ENCODE measurements at regions not wholly inside any gene's neighbourhood (a gene's known extent, or its start where the extent isn't known, plus 50 kb on each side); places are given as distances from the start of the nearest gene placed in this dataset.
A peak's percentile ranks its signal among the peaks of the same experiment; 100 is the strongest.

GRCh38 chr2:200147371-200147770 lies 159.1 kb upstream of the SPATS2L start:
- Histone ChIP-seq H3K36me3 (no peaks in the 10 kb centered on the region), H3K4me1 (ENCODE audit: low read depth) (no peaks in the 10 kb centered on the region), H3K27me3 (no peaks in the 10 kb centered on the region), H3K9me3 (ENCODE audit: low read depth) (no peaks in the 10 kb centered on the region), H3K27ac (no peak overlapping the region), H3K4me3 (no peak overlapping the region)
- no peak for TF ChIP-seq CTCF (IDR thresholded peaks at IDR 0.05; ENCODE audit: low read depth, low read length)
- DNase-seq (ENCODE audit: low read depth in 1 of 2, low spot score in 1 of 2) = no peak

DNA sequence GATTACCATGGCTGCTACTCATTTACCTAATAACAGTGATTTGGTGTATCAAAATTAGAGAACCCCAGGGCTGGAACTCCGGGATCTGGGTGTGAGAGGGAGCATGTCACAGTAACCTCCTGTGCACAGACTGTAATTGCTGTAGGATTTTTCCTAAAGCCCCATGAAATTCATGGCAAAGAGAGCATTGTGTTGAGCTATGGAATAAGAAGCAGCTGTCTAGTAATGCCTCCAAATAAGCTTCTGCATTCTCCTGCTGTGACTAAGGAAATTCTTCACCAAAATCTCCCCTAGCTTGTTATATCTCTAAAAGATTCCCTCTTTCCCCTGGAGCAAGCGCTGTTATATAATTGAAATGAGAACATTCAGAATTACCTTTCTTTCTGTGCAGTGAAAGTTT lies 158.1 kb upstream of the SPATS2L start:
- H3K27ac ChIP-seq = no peak overlapping the region
- H3K27me3 ChIP-seq = no peaks in the 10 kb centered on the region
- no peak overlapping the region for H3K4me3 ChIP-seq
- H3K4me1 ChIP-seq (ENCODE audit: low read depth) = no peaks in the 10 kb centered on the region
- no peaks in the 10 kb centered on the region for H3K9me3 ChIP-seq (ENCODE audit: low read depth)
- no peak for TF ChIP-seq CTCF (IDR thresholded peaks at IDR 0.05; ENCODE audit: low read depth, low read length)
- no peak for DNase-seq (ENCODE audit: low read depth in 1 of 2, low spot score in 1 of 2)
- no peaks in the 10 kb centered on the region for H3K36me3 ChIP-seq

GRCh38 chr2:200150411-200151086 lies 155.9 kb upstream of the SPATS2L start:
- DNase-seq (ENCODE audit: low read depth in 1 of 2, low spot score in 1 of 2) = no peak
- no peak overlapping the region for H3K4me3 ChIP-seq
- no peak overlapping the region for H3K27ac ChIP-seq
- no peak for TF ChIP-seq CTCF (IDR thresholded peaks at IDR 0.05; ENCODE audit: low read depth, low read length)
- H3K36me3 ChIP-seq = no peaks in the 10 kb centered on the region
- no peaks in the 10 kb centered on the region for H3K4me1 ChIP-seq (ENCODE audit: low read depth)
- H3K27me3 ChIP-seq = no peaks in the 10 kb centered on the region
- no peaks in the 10 kb centered on the region for H3K9me3 ChIP-seq (ENCODE audit: low read depth)

GRCh38 chr2:200155652-200156051 lies 150.8 kb upstream of the SPATS2L start:
- no peak for TF ChIP-seq CTCF (IDR thresholded peaks at IDR 0.05; ENCODE audit: low read depth, low read length)
- H3K36me3 ChIP-seq = no peaks in the 10 kb centered on the region
- no peak overlapping the region for H3K27ac ChIP-seq
- H3K27me3 ChIP-seq = no peaks in the 10 kb centered on the region
- no peaks in the 10 kb centered on the region for H3K4me1 ChIP-seq (ENCODE audit: low read depth)
- H3K9me3 ChIP-seq (ENCODE audit: low read depth) = no peaks in the 10 kb centered on the region
- DNase-seq (ENCODE audit: low read depth in 1 of 2, low spot score in 1 of 2) = no peak
- no peak overlapping the region for H3K4me3 ChIP-seq

DNA sequence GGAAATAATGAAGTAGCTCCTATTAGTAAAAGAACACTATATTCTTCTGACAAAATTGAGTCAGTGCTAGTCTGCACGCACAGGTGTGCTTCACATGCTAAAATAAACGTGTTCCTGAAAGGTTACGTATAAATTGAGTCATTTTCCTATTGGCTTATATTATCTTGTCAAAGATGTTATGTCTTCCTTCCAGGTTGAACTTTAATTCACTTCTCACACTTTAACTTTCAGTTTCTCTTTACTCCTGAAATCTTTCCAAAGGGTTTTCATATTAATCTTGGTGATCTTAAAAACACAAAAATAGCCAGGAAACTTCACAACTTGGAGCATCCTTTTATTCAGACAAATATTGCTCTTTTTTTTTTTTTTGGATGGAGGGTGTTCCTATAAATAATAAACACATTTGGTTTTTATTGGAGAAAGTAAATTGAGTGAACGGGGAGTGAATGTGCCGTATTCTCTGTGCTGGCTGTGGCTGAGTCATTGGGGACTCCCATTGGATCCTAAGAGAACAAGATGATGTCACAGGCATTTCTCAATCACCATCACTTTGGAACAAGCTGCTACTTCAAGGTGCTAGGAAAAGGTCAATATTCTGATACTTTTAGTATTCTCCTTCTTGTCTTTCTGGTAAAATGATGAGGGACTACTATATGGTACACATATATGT lies 150.2 kb upstream of the SPATS2L start:
- Histone ChIP-seq H3K27me3 (no peaks in the 10 kb centered on the region), H3K4me3 (no peak overlapping the region), H3K27ac (no peak overlapping the region), H3K4me1 (ENCODE audit: low read depth) (no peaks in the 10 kb centered on the region), H3K9me3 (ENCODE audit: low read depth) (no peaks in the 10 kb centered on the region), H3K36me3 (no peaks in the 10 kb centered on the region)
- TF ChIP-seq CTCF (IDR thresholded peaks at IDR 0.05; ENCODE audit: low read depth, low read length) = no peak
- DNase-seq (ENCODE audit: low read depth in 1 of 2, low spot score in 1 of 2) = peak in 1 of 2 donors; percentile 90
